OCI-LY1 (cell line): ENCODE measurements at regions not wholly inside any gene's neighbourhood (a gene's known extent, or its start where the extent isn't known, plus 50 kb on each side); places are given as distances from the start of the nearest gene placed in this dataset.

Source experiments
- EZH2 ChIP-seq: fragments of 200-600 bp; sonication (generic), shearing (Covaris generic); IDR thresholded peaks from 2 replicates; pipeline ENCODE4 v1.8.0; 2017; ENCODE audit warnings: borderline replicate concordance, mixed run types, mild to moderate bottlenecking, antibody characterized with exemption, low read length, moderate library complexity, mixed read lengths
- TF ChIP-seq, protein P1 (sequence below): fragments of 200-600 bp; sonication (generic), shearing (Covaris generic); IDR thresholded peaks from 2 replicates; pipeline ENCODE4 v1.5.1; 2017; ENCODE audit warnings: mild to moderate bottlenecking, antibody characterized with exemption, low read length, moderate library complexity, mixed read lengths

DNA sequence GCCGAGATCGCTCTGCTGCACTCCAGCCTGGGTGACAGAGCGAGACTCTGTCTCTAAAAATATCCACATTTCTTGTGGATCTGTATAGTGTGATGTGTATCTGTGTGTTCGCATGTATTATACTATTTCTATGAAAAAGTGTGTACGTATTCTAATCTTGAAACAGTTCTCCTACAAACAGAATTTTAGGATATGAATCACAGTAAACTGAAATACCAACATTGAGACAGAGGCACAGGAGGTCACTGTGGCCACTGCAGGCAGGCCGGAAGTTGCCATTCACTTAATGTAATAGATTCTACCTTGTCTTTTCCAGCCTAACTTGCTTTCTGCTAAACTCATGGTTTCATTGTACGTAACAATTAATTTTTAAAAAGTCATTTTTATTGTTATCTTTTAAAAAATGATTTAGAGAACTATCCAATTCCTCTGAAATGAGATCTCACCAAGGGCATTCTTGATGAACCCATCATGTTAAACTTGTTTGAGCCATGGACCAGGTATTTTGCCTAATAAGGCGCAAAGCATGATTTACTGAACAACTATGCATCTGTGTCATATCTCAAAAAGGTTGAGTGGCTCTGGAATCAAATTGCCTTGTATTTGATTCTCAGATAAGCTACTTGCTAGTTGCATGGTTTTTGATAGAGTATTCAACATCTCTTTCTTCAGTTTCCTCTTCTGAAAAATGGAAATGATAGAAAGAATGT, 154.9 kb upstream of the GYPA start:
- TF ChIP-seq, protein P1, sequence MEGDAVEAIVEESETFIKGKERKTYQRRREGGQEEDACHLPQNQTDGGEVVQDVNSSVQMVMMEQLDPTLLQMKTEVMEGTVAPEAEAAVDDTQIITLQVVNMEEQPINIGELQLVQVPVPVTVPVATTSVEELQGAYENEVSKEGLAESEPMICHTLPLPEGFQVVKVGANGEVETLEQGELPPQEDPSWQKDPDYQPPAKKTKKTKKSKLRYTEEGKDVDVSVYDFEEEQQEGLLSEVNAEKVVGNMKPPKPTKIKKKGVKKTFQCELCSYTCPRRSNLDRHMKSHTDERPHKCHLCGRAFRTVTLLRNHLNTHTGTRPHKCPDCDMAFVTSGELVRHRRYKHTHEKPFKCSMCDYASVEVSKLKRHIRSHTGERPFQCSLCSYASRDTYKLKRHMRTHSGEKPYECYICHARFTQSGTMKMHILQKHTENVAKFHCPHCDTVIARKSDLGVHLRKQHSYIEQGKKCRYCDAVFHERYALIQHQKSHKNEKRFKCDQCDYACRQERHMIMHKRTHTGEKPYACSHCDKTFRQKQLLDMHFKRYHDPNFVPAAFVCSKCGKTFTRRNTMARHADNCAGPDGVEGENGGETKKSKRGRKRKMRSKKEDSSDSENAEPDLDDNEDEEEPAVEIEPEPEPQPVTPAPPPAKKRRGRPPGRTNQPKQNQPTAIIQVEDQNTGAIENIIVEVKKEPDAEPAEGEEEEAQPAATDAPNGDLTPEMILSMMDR: no peak
- no peak for TF ChIP-seq EZH2
